COLO829 (cell line): ENCODE measurements at regions not wholly inside any gene's neighbourhood (a gene's known extent, or its start where the extent isn't known, plus 50 kb on each side); places are given as distances from the start of the nearest gene placed in this dataset.
"Not testable (repeated sequence)": the region's sequence is repeated elsewhere in the genome, so short reads cannot be mapped to it uniquely, and the experiment has no call there.

Experiments
- DNase-seq: peaks from one replicate; pipeline ENCODE4 v3.0.0; 2012; ENCODE audit warnings: low spot score

DNA sequence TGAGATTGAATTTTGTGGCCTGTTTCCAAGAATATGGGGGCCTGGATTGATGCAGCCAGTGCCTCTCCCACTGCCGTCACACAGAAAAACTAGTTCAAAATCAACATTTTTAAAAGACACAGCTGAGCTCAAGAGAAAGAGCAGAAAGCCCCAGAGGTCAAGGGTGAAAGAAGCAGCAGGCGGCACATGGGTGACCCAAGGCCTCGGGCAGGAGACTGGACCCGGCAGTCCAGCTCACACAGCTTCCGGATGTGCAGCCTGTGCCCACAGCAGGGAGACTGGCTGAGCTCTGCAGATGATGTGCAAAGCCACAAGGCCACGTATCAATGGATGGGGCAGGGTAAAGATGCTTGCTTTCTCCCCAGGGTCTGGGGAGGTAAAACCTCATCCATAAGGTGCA, 50.4 kb upstream of the RNF32 start:
- DNase-seq = no peak

DNA sequence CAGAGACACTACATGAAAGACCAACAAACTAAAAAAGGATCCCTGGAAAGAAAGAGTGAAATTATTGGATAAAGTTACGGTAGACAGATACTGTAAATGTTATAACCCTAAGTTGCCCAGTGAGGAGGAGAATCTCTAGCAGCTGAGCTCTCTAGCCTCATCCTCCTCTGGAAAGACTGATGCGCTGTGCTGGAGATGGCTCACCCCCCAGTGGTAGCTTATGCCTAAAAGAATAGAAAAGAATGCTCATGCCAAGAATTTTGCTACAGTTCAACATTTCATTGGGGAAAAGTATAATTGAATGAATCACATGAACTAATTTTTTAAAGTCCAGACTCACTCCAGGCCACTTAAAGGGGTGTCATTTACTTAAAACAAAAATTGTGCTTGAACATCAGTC, 50.8 kb upstream of the RNF32 start:
- no peak for DNase-seq

DNA sequence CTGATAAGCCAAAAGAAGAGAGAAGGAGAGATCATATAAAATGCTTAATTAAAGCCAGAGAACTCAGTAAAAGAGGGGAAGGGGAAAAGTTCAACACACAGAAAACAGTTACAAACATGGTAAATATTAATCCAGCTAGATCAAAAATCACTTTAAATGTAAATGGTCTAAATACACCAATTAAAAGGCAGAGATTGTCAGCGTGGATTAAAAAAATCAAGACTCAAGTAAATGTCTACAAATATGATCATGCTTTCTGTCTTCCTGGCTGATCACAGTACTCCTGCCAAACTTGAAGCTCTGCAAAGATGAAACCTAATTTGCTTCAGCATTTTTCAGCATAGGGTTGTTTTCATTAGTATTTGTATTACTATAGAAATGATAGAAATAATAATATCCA, 54.6 kb upstream of the RNF32 start:
- no peak for DNase-seq

DNA sequence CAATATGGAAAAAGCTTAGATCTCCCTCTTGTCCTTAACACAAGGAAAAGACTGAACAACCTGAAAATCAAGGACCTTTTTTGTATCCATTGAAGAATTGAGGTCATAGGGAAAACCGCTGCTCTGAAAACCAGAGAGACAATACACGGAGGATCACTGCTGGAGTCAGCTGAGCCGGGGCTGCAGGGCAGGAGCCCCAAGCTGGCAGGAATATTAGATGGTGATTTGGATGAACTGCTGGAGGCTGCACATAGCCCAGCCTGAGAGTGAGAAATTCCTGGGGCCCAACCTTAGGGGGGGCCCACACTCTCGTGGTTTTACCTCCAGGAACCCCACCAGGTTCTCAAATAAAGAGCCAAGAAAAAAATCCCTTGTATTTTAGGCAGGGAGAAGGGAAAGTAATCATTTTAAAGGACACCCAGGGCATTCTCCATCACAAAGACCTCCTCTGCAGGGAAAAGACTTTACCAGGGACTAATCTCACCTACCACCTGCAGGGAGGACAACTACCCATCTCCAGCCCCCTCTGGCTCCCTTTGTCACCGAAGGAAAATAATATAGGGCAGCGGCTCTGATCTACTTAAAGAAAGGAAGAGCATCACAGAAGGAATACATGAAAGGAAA, 55.4 kb upstream of the RNF32 start:
- no peak for DNase-seq

DNA sequence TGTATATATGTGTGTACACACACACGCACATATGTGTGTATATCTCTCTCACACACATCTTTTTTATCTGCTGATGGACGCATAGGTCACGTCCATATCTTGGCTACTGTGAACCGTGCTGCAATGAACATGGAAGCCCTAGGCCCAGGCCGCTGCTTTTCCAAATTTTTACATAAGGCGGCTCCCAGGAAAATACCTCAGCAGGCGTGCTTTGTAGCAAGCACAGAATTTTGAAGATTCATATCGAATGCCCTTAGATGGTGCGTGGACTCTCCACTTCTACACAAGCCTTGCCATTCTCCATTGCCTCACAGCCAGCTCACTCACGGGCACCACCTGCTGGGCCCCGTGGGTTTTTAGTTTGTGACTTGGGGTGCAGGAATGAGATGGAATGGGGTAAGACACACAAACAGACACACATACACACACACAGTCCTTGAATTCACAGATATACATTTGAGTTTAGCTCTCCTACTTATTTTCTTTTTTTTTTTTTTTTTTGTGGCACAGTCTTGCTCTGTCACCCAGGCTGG, 57.9 kb upstream of the RNF32 start:
- DNase-seq = no peak

DNA sequence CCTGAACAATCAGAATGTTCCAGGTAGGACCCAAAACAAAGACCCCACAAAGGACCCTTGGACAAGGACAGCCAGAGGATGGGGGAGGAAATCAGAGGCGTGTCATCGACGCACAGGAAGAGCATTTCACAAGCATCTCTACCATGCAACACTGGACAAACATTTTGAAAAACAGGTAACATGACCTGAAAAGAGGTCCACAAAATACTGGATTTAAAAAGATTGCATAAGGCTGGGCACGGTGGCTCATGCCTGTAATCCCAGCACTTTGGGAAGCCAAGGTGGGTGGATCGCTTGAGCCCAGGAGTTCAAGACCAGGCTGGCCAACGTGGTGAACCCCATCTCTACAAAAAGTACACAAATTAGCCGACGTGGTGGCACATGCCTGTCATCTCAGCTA, 60.5 kb upstream of the RNF32 start:
- no peak for DNase-seq

DNA sequence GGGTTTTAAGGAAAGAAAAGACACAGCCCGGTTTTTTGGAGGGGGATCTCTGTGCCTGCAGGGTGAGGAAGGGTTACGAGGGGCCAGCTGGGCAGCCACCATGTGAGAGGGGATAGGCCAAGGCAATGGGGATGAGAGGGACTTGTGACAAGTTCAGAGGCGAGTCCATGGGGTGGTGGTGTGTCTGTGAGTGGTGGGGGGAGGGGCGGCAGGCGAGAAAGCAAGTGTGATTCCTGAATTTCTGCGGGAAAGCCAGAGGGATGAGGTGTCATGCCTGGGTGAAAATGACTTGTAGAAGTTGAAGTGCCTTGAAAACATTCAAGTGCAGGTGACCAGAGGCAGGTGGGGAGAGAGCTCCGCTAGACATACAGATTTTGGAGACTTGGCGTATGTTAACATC, 61.0 kb upstream of the RNF32 start:
- no peak for DNase-seq

DNA sequence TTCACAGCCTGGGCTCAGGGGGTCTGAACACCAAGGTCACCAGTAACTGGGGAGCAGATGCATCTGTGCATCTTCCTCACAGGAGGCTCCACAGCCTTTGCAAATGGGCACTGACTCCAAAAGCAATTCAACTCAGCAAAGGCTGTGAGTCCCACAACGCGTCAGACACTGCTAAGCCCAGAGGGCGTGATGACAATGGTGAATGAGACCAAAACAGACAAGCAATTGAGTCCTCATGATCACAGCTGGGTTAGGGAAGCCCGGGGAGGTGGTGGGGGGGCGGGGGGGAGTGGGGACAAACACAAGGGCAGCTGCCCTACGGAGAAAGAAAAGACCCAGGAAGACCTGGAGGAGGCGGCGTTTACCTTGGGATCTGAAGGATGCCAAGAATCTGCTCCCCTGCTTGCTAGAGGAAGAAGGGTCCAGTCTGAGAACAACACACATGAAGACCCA, 61.6 kb upstream of the RNF32 start:
- no peak for DNase-seq

DNA sequence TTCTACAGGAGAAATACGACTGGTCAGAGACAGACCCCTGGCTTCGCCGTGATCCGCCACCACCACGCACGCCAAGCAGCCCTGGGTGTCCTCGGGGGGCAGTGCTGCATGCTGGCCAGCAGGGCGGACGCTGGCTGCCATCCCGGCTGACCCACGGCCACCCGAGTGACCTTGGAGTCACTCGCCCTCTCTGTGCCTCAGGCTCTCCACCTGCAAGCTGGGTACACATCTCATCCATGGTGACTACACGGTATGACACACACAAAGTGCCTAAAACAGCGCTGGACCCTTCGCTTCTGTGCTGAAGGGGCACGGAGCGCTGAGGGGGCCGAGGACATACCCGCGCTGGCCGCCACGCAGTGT, 62.0 kb upstream of the RNF32 start:
- no peak for DNase-seq

DNA sequence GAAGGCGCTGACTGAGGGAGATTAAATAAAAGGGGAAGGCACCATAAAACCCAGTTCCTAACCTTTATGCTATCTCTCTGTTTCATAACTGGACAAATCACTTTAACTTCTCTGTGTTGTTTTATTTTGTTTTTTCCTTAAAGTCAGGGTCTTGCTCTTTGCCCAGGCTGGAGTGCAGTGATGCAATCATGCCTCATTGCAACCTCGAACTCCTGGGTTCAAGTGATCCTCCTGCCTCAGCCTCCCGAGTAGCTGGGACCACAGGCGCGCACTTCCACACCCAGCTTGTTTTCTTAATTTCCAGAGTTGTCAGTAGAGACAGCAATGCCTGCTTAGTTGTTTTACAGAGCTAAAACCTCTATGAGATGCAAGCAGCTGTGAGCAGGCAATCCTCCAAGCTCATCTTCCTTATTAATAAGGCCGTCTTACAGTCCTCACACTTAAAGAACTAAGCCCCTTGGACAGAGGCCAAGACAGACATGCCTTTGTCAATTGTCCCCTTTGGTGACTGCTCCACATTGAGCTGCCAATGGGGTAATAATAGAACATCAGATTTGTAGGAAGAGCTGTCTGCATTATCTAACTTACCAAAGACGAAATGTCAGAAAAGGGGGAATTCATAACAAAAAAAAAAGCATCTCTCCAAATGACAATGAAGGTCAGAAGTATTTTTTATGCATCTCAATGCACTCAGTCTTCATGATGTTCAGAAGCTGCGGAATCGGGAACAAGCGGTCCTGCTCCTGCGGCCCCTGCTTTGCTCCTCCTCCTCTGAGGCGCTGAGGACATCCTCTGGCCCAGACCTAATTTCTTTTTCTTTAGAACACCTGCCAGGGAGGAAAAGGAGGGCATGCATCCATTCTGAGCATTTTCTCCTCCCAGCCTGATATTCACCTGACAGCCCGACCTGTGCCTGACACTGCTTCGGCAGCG, 62.7 kb upstream of the RNF32 start:
- no peak for DNase-seq

DNA sequence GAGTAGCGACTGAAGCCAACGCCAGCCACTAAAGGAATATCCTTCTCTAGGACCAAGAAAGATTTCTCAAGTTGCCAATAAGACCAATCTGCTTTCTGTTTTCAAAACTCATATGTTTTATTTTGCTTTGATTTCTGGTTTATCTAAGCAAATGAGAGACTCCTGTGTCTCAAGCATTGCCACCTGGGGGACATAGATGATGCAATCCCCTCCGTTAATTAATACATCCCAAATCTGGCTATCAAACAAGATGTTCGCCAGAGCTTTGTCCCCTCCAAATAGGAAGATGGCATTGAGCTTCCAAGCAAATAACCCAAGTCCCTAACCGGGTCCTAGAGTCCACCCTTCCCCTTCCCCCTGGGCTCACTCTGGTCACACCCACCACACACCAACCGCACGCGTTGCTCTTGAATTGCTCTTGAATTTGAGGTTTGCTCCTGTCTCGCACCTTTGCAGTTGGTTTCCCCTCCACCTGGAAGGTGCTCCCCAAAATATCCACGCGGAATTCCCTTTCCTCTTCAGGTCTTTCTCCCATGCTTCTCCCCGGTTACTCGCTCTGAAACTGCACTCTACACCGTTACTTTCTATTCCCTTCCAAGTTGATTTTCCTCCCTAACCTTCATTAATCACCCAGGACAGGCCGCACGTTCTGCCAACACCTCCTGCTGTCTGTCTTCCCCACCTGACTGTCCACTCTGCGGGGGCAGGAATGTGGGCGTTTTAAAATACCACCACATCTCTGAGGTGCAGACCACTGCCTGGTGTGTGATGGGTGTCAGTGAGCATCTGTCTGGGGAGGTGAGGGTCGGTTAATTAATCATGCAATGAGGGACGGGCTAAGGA, 64.1 kb upstream of the RNF32 start:
- DNase-seq = no peak

DNA sequence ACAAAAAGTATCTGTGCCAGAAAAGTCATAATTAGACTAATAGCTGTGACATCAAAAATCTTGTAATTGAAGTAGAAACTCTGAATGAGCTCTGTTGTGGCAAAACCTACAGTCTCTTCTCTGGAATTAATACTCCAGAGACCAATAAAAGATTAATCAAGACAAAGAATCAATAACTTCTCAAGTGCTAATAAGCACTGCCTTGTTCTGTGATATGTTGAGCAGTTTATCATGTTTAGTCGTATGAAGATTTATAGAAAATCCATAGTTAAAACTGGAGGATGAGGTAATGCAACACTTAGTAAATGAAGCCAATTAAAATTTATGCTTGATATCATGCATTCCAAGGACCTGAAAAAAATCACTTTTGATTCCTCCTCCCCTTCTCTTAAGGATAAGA, 72.3 kb upstream of the RNF32 start:
- no peak for DNase-seq

DNA sequence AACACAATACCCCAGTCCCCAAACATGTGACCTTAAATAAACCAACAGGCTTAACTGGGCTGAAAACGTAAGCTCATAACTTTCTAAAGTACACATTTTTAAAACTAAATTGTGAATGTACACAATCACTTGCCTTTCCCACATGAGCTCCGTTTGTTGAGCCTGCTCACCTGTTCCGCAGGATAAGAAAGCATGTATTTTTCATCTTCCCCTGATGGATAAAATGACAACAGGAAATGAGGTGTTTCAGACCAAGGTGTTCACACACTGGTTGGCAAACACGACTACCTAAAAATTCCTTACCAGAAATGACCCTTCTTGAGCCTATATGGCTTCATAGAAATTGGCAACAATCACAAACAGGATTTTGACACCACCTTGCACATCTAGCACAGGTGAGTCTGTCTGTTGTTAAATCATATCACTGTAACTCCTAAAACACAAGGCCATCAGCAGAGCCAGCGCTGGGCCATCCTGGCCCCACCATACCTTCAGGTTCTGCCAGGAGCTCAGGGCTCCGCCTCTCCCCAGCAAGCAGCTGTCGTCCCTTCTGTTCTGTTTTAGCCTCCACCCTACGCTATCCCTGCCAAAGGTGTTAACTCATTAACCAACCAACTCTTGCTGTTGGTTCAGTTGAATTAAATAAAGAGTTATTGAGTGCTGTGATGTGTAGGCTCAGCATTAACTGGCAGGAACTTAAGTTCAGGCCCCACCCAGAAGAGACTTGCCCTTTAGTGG, 73.6 kb upstream of the RNF32 start:
- DNase-seq = no peak

DNA sequence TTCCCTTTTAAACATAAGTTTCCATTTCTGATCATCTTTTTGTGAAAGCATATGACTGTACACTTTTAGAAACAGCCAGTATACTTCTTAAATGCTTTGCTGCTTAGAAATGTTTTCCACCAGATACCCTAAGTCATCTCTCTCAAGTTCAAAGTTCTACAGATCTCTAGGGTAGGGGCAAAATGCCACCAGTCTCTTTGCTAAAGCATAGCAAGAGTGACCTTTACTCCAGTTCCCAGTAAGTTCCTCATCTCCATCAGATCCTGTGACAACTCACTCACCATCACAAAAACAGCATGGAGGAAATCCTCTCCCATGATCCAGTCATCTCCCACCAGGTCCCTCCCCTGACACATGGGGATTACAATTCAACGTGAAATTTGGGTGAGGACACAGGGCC, 75.6 kb upstream of the RNF32 start:
- not testable (repeated sequence) for DNase-seq

DNA sequence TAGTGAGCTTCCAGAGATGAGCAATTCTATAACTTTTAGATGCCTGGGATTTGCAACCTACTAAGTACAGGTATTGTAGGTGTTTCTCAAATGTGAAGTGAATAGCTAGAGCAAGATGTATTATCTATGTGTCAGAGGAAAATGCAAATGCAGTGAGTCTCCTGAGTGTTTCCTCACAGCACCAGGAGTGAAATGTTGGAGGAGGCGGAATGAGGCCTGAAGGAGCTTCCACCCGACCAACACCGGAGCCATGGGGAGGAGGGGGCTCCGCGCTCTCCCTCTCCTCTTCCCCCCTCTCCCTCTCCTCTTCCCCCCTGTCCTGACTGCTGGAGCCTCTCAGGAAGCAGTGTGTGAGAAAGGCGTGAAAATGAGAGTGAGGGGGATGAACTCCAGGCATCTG, 79.9 kb upstream of the RNF32 start:
- no peak for DNase-seq

DNA sequence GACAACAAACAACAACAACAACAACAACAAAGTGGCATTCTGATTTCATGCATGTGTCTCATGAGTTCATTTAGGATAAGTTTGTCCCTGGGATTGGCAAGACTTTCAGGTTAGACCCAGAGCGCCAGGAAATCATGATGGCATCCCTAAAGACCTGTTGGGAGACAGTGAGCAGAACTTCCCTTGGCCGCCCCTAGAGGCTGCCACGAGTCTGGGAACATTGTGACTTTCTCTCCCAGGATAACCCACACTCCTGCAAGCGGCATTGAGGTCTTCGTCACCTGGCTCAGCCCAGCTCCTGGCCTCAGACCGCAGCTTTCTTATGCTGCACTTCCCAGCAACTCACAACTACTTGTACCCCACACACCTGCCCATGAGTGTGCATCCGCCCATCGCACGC, 80.5 kb upstream of the RNF32 start:
- DNase-seq = no peak

DNA sequence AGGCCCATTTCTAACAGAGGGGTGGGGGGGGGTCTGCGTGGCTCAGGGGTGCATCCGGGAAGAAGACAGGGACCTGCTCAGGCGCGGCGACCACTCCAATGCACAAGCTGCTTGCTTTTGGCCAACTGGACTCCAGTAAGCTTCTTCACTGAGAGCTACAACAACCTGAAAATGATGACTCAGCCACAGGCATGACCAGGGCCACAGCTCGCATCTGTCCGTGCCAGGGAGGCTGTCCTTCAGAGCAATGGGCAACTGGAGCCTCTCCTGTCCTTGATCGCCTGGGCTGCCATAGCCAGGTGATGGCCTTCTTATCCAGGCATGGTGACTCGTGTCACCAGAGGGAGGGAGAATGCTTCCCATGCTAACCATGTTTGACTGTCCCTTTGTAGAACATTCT, 81.6 kb upstream of the RNF32 start:
- DNase-seq = no peak

DNA sequence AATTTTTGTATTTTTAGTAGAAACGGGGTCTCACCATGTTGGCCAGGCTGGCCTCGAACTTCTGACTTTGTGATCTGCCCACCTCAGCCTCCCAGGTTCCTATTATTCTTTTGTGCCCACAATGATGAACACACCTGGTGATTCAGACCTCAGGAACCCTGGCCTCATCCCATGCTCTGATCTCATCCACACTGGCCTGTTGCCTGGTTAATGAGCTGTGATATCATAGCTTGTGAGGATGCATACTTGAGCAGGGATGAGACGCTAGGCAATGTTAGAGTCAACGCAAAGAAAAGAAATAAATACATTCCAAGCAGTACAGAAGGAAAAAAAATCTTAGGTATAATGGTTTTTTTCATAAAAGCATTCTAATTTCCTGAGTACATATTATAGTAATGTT, 82.4 kb upstream of the RNF32 start:
- no peak for DNase-seq

DNA sequence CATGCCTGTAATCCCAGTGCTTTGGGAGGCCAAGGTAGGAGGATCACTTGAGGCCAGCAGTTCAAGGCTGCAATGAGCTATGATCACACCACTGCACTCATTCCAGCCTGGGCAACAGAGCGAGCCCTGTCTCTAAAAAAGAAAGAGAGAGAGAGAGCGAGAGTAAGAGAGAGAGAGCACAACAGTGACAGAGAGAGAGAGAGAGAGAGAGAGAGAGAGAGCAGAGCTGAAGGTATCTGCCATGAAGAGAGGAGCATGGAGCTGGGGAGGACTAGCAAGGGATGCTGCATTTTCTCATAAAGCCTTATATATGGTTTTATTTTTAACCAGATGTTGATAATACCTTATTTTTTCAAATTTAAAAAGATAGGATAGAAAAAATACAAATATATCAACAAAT, 84.5 kb upstream of the RNF32 start:
- DNase-seq = no peak

DNA sequence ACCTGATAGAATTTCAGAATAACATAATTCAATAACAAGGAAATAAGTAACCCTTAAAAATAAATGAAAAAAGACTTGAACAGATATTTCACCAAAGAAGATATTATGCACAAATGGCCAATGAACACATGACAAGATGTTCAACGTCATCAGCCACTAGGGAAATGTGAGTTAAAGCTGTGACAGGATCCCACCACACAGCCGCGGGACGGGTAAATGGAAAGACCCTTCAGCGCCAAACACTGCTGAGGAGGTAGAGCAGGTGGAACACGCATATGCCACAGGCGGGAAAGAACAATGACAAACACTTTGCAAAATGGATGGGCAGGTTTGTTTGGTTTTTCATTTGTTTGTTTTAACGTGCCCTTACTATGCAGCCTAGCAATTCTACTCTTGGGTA, 86.1 kb upstream of the RNF32 start:
- no peak for DNase-seq

DNA sequence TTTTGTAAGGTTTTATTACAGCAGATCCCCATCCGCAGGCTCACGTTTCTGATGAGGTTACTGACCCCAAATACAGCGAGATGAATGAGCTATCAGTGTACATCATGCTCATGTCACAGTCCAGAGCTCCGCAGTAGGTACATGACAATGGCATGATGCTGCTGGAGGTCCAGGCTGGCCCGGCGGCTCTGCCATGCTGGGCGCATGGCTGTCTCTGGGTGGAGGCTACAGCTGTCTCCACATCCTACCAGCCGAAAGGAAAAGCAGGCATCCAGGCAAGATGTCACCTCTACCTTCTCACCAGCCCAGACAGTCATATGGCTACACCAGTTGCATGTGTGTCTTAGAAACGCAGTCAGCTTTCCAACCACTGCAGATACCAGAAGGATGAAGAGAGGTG, 90.9 kb upstream of the RNF32 start:
- no peak for DNase-seq
